ENCODE measurements at regions not wholly inside any gene's neighbourhood (a gene's known extent, or its start where the extent isn't known, plus 50 kb on each side); places are given as distances from the start of the nearest gene placed in this dataset.
"Not testable (repeated sequence)": the region's sequence is repeated elsewhere in the genome, so short reads cannot be mapped to it uniquely, and the experiment has no call there.

DNA sequence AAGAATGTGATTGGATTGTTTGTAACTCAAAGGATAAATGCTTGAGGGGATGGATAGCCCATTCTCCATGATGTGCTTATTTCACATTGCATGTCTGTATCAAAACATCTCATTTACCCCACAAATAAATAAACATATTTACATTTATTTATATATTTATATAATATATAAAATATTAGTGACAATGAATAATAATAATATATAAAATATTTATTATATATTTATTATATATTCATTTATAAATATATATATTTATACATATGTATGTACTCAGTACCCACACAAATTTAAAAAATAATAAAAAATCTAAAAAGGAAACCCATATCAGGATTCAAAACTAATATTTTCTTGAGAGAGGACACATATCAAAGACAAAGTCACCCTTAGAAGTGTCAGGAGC lies 429.9 kb downstream of the KCNJ2 start:
- no peaks in the 10 kb centered on the region for H4K20me1 ChIP-seq (ENCODE audit: insufficient read depth, low read length)
- no peak overlapping the region for H3K27ac ChIP-seq (ENCODE audit: insufficient read depth, low read length)
- H3K9ac ChIP-seq (ENCODE audit: low read depth, low read length), result no peak overlapping the region
- no peaks in the 10 kb centered on the region for H3K4me1 ChIP-seq (ENCODE audit: control insufficient read depth, insufficient read depth, low read length)
- in situ Hi-C loops (cut with MboI; ENCODE audit: low sequenced_read_pairs) (no loop called here), intact Hi-C loops (cut with micrococcal nuclease) (no loop called here), dilution Hi-C loops (cut with HindIII; ENCODE audit: low sequenced_read_pairs, unreplicated experiment) (no loop called here)
- POLR2A ChIA-PET (ENCODE audit: unreplicated experiment), result no interaction called here
- no peak overlapping the region for H2AK5ac ChIP-seq (ENCODE audit: low read depth, low read length)
- no peak for DNase-seq
- H4K8ac ChIP-seq (ENCODE audit: low read depth in 2 of 2, low read length in 2 of 2), result no peak overlapping the region
- CTCF ChIA-PET, result no interaction called here
- H3K4ac ChIP-seq (ENCODE audit: low read depth, low read length), result no peak overlapping the region
- H2AK9ac ChIP-seq (replicated peaks; ENCODE audit: low read depth, low read length, poor library complexity), result no peak overlapping the region
- H3K79me1 ChIP-seq (ENCODE audit: low read depth in 1 of 2, low read length in 2 of 2), result no peaks in the 10 kb centered on the region
- TF ChIP-seq NFE2L2 (IDR thresholded peaks at IDR 0.05; ENCODE audit: low read depth, low read length) (no peak), RCOR1 (IDR thresholded peaks at IDR 0.05; ENCODE audit: insufficient replicate concordance, low read length) (no peak), RFX5 (IDR thresholded peaks at IDR 0.05; ENCODE audit: low read depth, low read length) (no peak), MXI1 (IDR thresholded peaks at IDR 0.05; ENCODE audit: borderline replicate concordance, low read depth, low read length) (no peak)
- TF ChIP-seq, protein P1, sequence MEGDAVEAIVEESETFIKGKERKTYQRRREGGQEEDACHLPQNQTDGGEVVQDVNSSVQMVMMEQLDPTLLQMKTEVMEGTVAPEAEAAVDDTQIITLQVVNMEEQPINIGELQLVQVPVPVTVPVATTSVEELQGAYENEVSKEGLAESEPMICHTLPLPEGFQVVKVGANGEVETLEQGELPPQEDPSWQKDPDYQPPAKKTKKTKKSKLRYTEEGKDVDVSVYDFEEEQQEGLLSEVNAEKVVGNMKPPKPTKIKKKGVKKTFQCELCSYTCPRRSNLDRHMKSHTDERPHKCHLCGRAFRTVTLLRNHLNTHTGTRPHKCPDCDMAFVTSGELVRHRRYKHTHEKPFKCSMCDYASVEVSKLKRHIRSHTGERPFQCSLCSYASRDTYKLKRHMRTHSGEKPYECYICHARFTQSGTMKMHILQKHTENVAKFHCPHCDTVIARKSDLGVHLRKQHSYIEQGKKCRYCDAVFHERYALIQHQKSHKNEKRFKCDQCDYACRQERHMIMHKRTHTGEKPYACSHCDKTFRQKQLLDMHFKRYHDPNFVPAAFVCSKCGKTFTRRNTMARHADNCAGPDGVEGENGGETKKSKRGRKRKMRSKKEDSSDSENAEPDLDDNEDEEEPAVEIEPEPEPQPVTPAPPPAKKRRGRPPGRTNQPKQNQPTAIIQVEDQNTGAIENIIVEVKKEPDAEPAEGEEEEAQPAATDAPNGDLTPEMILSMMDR (conservative IDR thresholded peaks at IDR 0.05; ENCODE audit: low read depth, low read length), result no peak
- BruUV-seq (replicated peaks), result no TSS peak
- H2BK20ac ChIP-seq (ENCODE audit: low read depth, low read length), result no peak overlapping the region
- no peak overlapping the region for H3K18ac ChIP-seq (ENCODE audit: low read depth, low read length)
- H2BK15ac ChIP-seq (ENCODE audit: low read depth, low read length), result no peak overlapping the region
- no peaks in the 10 kb centered on the region for H3K9me1 ChIP-seq (ENCODE audit: insufficient read depth, low read length)
- no peak overlapping the region for H3K14ac ChIP-seq (replicated peaks; ENCODE audit: low read depth, low read length)
- no peak overlapping the region for H2AFZ ChIP-seq (replicated peaks; ENCODE audit: low read length, poor library complexity)
- H4K91ac ChIP-seq (ENCODE audit: insufficient read depth, low read depth, low read length), result no peak overlapping the region
- no peaks in the 10 kb centered on the region for H3K9me3 ChIP-seq (ENCODE audit: control insufficient read depth, insufficient read depth, low read length)
- no peak overlapping the region for H2BK120ac ChIP-seq (ENCODE audit: low read depth, low read length)
- no peaks in the 10 kb centered on the region for H3K27me3 ChIP-seq (ENCODE audit: control insufficient read depth, insufficient read depth, low read length)
- H3K23ac ChIP-seq (ENCODE audit: low read depth, low read length), result no peak overlapping the region
- H2BK5ac ChIP-seq (ENCODE audit: low read depth, low read length, poor library complexity, severe bottlenecking), result no peak overlapping the region
- H3K36me3 ChIP-seq (ENCODE audit: control insufficient read depth, insufficient read depth, low read length), result no peaks in the 10 kb centered on the region
- H3K4me2 ChIP-seq (ENCODE audit: low read depth, low read length), result no peak overlapping the region
- no peak overlapping the region for H3K56ac ChIP-seq (ENCODE audit: extremely low read depth, insufficient read depth, low read length)
- H3K4me3 ChIP-seq (ENCODE audit: insufficient read depth, low read depth, low read length), result no peak overlapping the region
- no peak for ATAC-seq (ENCODE audit: low read depth)
- H4K5ac ChIP-seq (ENCODE audit: low read depth, low read length), result no peak overlapping the region

DNA sequence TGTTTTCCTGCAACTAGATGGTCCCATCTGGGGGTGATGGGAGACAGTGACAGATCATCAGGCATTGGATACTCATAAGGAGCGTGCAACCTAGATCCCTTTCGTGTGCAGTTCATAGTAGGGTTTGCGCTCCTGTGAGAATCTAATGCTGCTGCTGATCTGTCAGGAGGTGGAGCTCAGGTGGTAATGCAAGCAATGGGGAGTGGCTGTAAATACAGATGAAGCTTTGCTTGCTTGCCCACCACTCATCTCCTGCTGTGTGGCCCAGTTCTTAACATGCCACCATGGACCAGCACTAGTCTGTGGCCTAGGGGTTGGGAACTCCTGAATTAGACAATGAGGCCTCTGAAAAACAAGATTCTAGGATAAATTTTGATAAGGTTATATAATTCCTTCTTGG lies 430.6 kb downstream of the KCNJ2 start:
- H3K56ac ChIP-seq (ENCODE audit: extremely low read depth, insufficient read depth, low read length); H2BK15ac ChIP-seq (ENCODE audit: low read depth, low read length); H2AK5ac ChIP-seq (ENCODE audit: low read depth, low read length); H2AFZ ChIP-seq (replicated peaks; ENCODE audit: low read length, poor library complexity); H3K4me2 ChIP-seq (ENCODE audit: low read depth, low read length); H3K27ac ChIP-seq (ENCODE audit: insufficient read depth, low read length); H3K4me1 ChIP-seq (ENCODE audit: control insufficient read depth, insufficient read depth, low read length); H4K91ac ChIP-seq (ENCODE audit: insufficient read depth, low read depth, low read length); CTCF ChIA-PET; in situ Hi-C loops (cut with MboI; ENCODE audit: low sequenced_read_pairs); H4K5ac ChIP-seq (ENCODE audit: low read depth, low read length); H3K4ac ChIP-seq (ENCODE audit: low read depth, low read length); H3K36me3 ChIP-seq (ENCODE audit: control insufficient read depth, insufficient read depth, low read length); H3K27me3 ChIP-seq (ENCODE audit: control insufficient read depth, insufficient read depth, low read length); POLR2A ChIA-PET (ENCODE audit: unreplicated experiment); H4K8ac ChIP-seq (ENCODE audit: low read depth in 2 of 2, low read length in 2 of 2); H3K14ac ChIP-seq (replicated peaks; ENCODE audit: low read depth, low read length); intact Hi-C loops (cut with micrococcal nuclease); DNase-seq; H3K23ac ChIP-seq (ENCODE audit: low read depth, low read length); H3K9me1 ChIP-seq (ENCODE audit: insufficient read depth, low read length); H2BK5ac ChIP-seq (ENCODE audit: low read depth, low read length, poor library complexity, severe bottlenecking); H2BK120ac ChIP-seq (ENCODE audit: low read depth, low read length); H3K79me1 ChIP-seq (ENCODE audit: low read depth in 1 of 2, low read length in 2 of 2); dilution Hi-C loops (cut with HindIII; ENCODE audit: low sequenced_read_pairs, unreplicated experiment); H4K20me1 ChIP-seq (ENCODE audit: insufficient read depth, low read length); H3K9me3 ChIP-seq (ENCODE audit: control insufficient read depth, insufficient read depth, low read length); H3K18ac ChIP-seq (ENCODE audit: low read depth, low read length); H3K9ac ChIP-seq (ENCODE audit: low read depth, low read length); BruUV-seq (replicated peaks); H2BK20ac ChIP-seq (ENCODE audit: low read depth, low read length); H2AK9ac ChIP-seq (replicated peaks; ENCODE audit: low read depth, low read length, poor library complexity); ATAC-seq (ENCODE audit: low read depth); H3K4me3 ChIP-seq (ENCODE audit: insufficient read depth, low read depth, low read length): not testable (repeated sequence)
- 60% methylated on average over 2 of the region's 3 CpGs; no CpG with 5 or more reads in 1 of the 2 experiments for WGBS, 2 experiments (ENCODE audit: extremely low coverage in 2 of 2, insufficient read length in 1 of 2)

All from IMR-90 (cell line).